H9 (cell line): ENCODE measurements at regions not wholly inside any gene's neighbourhood (a gene's known extent, or its start where the extent isn't known, plus 50 kb on each side); places are given as distances from the start of the nearest gene placed in this dataset.

Experiments used
- DNase-seq: peaks from one replicate; pipeline ENCODE4 v3.0.0-alpha.2; 2017
- H2AFZ ChIP-seq: one replicate; pipeline ENCODE4 v1.6.1; 2013; ENCODE audit warnings: mild to moderate bottlenecking, low read length, control low read depth, moderate library complexity
- H2AK5ac ChIP-seq: 2 replicates; pipeline ENCODE4 v1.6.1; 2013; ENCODE audit warnings: low read length, control low read depth, mixed read lengths; ENCODE audit not compliant: insufficient read length
- H2BK120ac ChIP-seq: one replicate; pipeline ENCODE4 v1.6.1; 2013; ENCODE audit warnings: low read depth, mild to moderate bottlenecking, low read length, control low read depth, inconsistent platforms; ENCODE audit not compliant: poor library complexity, severe bottlenecking
- H2BK12ac ChIP-seq: 2 replicates; pipeline ENCODE4 v1.6.1; 2013; ENCODE audit warnings: low read length, control low read depth, mixed read lengths, low read depth; ENCODE audit not compliant: insufficient read length
- H2BK15ac ChIP-seq: 2 replicates; pipeline ENCODE4 v1.6.1; 2013; ENCODE audit warnings: low read depth, low read length, control low read depth
- H2BK20ac ChIP-seq: one replicate; pipeline ENCODE4 v1.6.1; 2013; ENCODE audit warnings: low read depth, mild to moderate bottlenecking, low read length, control low read depth, inconsistent platforms; ENCODE audit not compliant: poor library complexity, severe bottlenecking
- H2BK5ac ChIP-seq: 2 replicates; pipeline ENCODE4 v1.6.1; 2013; ENCODE audit warnings: low read length, control low read depth, mixed read lengths; ENCODE audit not compliant: insufficient read length
- H3K14ac ChIP-seq: 2 replicates; pipeline ENCODE4 v1.6.1; 2013; ENCODE audit warnings: low read length, control low read depth; ENCODE audit not compliant: insufficient read depth
- H3K18ac ChIP-seq: 2 replicates; pipeline ENCODE4 v1.6.1; 2013; ENCODE audit warnings: low read depth, mild to moderate bottlenecking, mixed read lengths, low read length, control low read depth; ENCODE audit not compliant: insufficient read length
- H3K23ac ChIP-seq: 2 replicates; pipeline ENCODE4 v1.6.1; 2013; ENCODE audit warnings: low read length, control low read depth, mixed read lengths, low read depth; ENCODE audit not compliant: insufficient read length
- H3K23me2 ChIP-seq: 2 replicates; pipeline ENCODE4 v1.6.1; 2013; ENCODE audit warnings: low read depth, mild to moderate bottlenecking, mixed read lengths, low read length, control low read depth; ENCODE audit not compliant: insufficient read length, poor library complexity, severe bottlenecking
- H3K27ac ChIP-seq: 2 replicates; pipeline ENCODE4 v1.5.1; 2013; ENCODE audit warnings: low read length, control low read depth, mixed read lengths, low read depth; ENCODE audit not compliant: insufficient read length
- H3K27me3 ChIP-seq: 2 replicates; pipeline ENCODE4 v1.6.1; 2013; ENCODE audit warnings: low read length, control low read depth, inconsistent platforms; ENCODE audit not compliant: insufficient read depth
- H3K4ac ChIP-seq: 2 replicates; pipeline ENCODE4 v1.6.1; 2013; ENCODE audit warnings: low read depth, mild to moderate bottlenecking, control low read depth, inconsistent platforms, low read length, moderate library complexity
- H3K4me1 ChIP-seq: 2 replicates; pipeline ENCODE4 v1.6.1; 2013; ENCODE audit warnings: low read length, control low read depth, inconsistent platforms; ENCODE audit not compliant: insufficient read depth
- H3K4me2 ChIP-seq: 2 replicates; pipeline ENCODE4 v1.6.1; 2013; ENCODE audit warnings: low read length, control low read depth, mixed read lengths; ENCODE audit not compliant: insufficient read length, insufficient read depth
- H3K56ac ChIP-seq: 2 replicates; pipeline ENCODE4 v1.6.1; 2013; ENCODE audit warnings: low read depth, mild to moderate bottlenecking, mixed read lengths, low read length, control low read depth; ENCODE audit not compliant: insufficient read length
- H3K79me1 ChIP-seq: 2 replicates; pipeline ENCODE4 v1.6.1; 2013; ENCODE audit warnings: low read depth, mild to moderate bottlenecking, moderate library complexity, low read length, control low read depth, inconsistent platforms; ENCODE audit not compliant: insufficient read depth, poor library complexity, severe bottlenecking
- H3K79me2 ChIP-seq: 2 replicates; pipeline ENCODE4 v1.6.1; 2013; ENCODE audit warnings: low read length, control low read depth, inconsistent platforms; ENCODE audit not compliant: insufficient read depth
- H3K9ac ChIP-seq: 2 replicates; pipeline ENCODE4 v1.6.1; 2013; ENCODE audit warnings: low read length, control low read depth, mixed read lengths; ENCODE audit not compliant: insufficient read length; ENCODE audit errors: extremely low read depth
- H3K9me3 ChIP-seq: one replicate; pipeline ENCODE4 v1.6.1; 2013; ENCODE audit warnings: low read depth, low read length, inconsistent platforms; ENCODE audit not compliant: control insufficient read depth
- H3T11ph ChIP-seq: one replicate; pipeline ENCODE4 v1.6.1; 2013; ENCODE audit warnings: mild to moderate bottlenecking, low read length, control low read depth, inconsistent platforms
- H4K20me1 ChIP-seq: one replicate; pipeline ENCODE4 v1.6.1; 2013; ENCODE audit not compliant: control insufficient read depth, insufficient read length, insufficient read depth
- H4K5ac ChIP-seq: 2 replicates; pipeline ENCODE4 v1.6.1; 2013; ENCODE audit warnings: low read depth, mild to moderate bottlenecking, mixed read lengths, low read length, control low read depth; ENCODE audit not compliant: insufficient read length
- H4K8ac ChIP-seq: replicated peaks from 2 replicates; pipeline ENCODE4 v1.6.1; 2013; ENCODE audit warnings: low read length, control low read depth, mixed read lengths, low read depth; ENCODE audit not compliant: insufficient read length
- H4K91ac ChIP-seq: 2 replicates; pipeline ENCODE4 v1.6.1; 2013; ENCODE audit warnings: low read depth, mild to moderate bottlenecking, moderate library complexity, mixed read lengths, low read length, control low read depth; ENCODE audit not compliant: insufficient read length
- H3K27ac Mint-ChIP-seq, 3 experiments: 2 replicates in 2 of 3; 3 replicates in 1 of 3; pipeline ENCODE4 v1.8.0; 2020 to 2021; ENCODE audit warnings: mixed read lengths in 3 of 3, mild to moderate bottlenecking in 1 of 3, moderate library complexity in 1 of 3
- H3K27me3 Mint-ChIP-seq: 2 replicates; pipeline ENCODE4 v1.8.0; 2021; ENCODE audit warnings: low read depth, mild to moderate bottlenecking, moderate library complexity, mixed read lengths
- H3K36me3 Mint-ChIP-seq, 3 experiments: 2 replicates in 2 of 3; 3 replicates in 1 of 3; pipeline ENCODE4 v1.8.0; 2020 to 2021; ENCODE audit warnings: low read depth in 3 of 3, mixed read lengths in 3 of 3; ENCODE audit not compliant: insufficient read depth in 1 of 3
- H3K4me1 Mint-ChIP-seq, 2 experiments: 2 replicates each; pipeline ENCODE4 v1.8.0; 2020; ENCODE audit warnings: mixed read lengths in 2 of 2
- H3K4me3 Mint-ChIP-seq, 2 experiments: 2 replicates in 1 of 2; 3 replicates in 1 of 2; pipeline ENCODE4 v1.8.0; 2020 to 2021; ENCODE audit warnings: mild to moderate bottlenecking in 2 of 2, mixed read lengths in 2 of 2, moderate library complexity in 1 of 2
- H3K9me3 Mint-ChIP-seq, 2 experiments: 2 replicates in 1 of 2; 3 replicates in 1 of 2; pipeline ENCODE4 v1.8.0; 2020; ENCODE audit warnings: mild to moderate bottlenecking in 2 of 2, mixed read lengths in 2 of 2, moderate library complexity in 1 of 2
- CTCF ChIP-seq: fragments of 200-600 bp; sonication (generic); conservative IDR thresholded peaks from 3 replicates; pipeline ENCODE4 v1.8.0; 2021; ENCODE audit warnings: antibody characterized with exemption, mild to moderate bottlenecking
- WGBS: extraction: QIAGEN DNeasy Blood & Tissue Kit; methylation state at CpG from one replicate; pipeline ENCODE4 v1.1.7; 2013; ENCODE audit warnings: missing lambda C conversion rate, low lambda C conversion rate, mixed read lengths; ENCODE audit not compliant: insufficient read length; ENCODE audit errors: extremely low coverage; 5-methylcytosine and 5-hydroxymethylcytosine counted together

GRCh38 chr2:159859583-159859982 lies 61.6 kb upstream of the CD302 start:
- Histone ChIP-seq H4K20me1 (no peaks in the 10 kb centered on the region), H3K9ac (no peak overlapping the region), H2BK20ac (no peak overlapping the region), H3K27me3 (no peaks in the 10 kb centered on the region), H2BK15ac (no peak overlapping the region), H2BK5ac (no peak overlapping the region), H3K79me1 (no peaks in the 10 kb centered on the region), H2BK120ac (no peak overlapping the region), H3T11ph (no peak overlapping the region), H3K4ac (no peak overlapping the region), H3K56ac (no peak overlapping the region), H3K79me2 (no peaks in the 10 kb centered on the region), H4K8ac (no peak overlapping the region), H3K4me2 (no peak overlapping the region), H4K5ac (no peak overlapping the region), H3K23ac (no peak overlapping the region), H3K14ac (no peak overlapping the region), H3K18ac (no peak overlapping the region), H3K9me3 (no peaks in the 10 kb centered on the region), H2AFZ (no peak overlapping the region), H4K91ac (no peak overlapping the region), H3K27ac (no peak overlapping the region), H3K4me1 (no peaks in the 10 kb centered on the region), H2AK5ac (no peak overlapping the region), H2BK12ac (no peak overlapping the region), H3K23me2 (no peaks in the 10 kb centered on the region)
- H3K36me3 Mint-ChIP-seq = no peaks in the 10 kb centered on the region
- no peaks in the 10 kb centered on the region; a peak in 1 of 5 replicates for H3K9me3 Mint-ChIP-seq
- H3K4me1 Mint-ChIP-seq = peaks cover 7 to 14% of the 10 kb centered on the region in 2 experiments
- no CpG with 5 or more reads among the region's 1 CpG for WGBS
- H3K27ac Mint-ChIP-seq = no peak overlapping the region
- DNase-seq = no peak
- no peak for TF ChIP-seq CTCF
- H3K4me3 Mint-ChIP-seq = no peak overlapping the region
- no peaks in the 10 kb centered on the region for H3K27me3 Mint-ChIP-seq
